Keratinocyte (primary cell): ENCODE measurements at regions not wholly inside any gene's neighbourhood (a gene's known extent, or its start where the extent isn't known, plus 50 kb on each side); places are given as distances from the start of the nearest gene placed in this dataset.

Experiments used
- DNase-seq: peaks from one replicate; pipeline ENCODE4 v3.0.0-alpha.2; 2011; ENCODE audit warnings: low read depth, missing footprints, low spot score
- FAIRE-seq: peaks from 2 replicates; lab custom pipeline; 2011; peaks lifted over from hg19 to GRCh38; lab: Jason Lieb, UNC
- H2AFZ ChIP-seq: 2 replicates; pipeline ENCODE4 v1.6.0; 2012; ENCODE audit warnings: low read length, control low read depth, inconsistent platforms; ENCODE audit not compliant: control insufficient read depth
- H3K27ac ChIP-seq: 2 replicates; pipeline ENCODE4 v1.5.1; 2011; ENCODE audit warnings: low read length; ENCODE audit not compliant: control insufficient read depth, insufficient read depth
- H3K27me3 ChIP-seq: 3 replicates; pipeline ENCODE4 v1.6.0; 2011; ENCODE audit warnings: low read length; ENCODE audit not compliant: control insufficient read depth, insufficient read depth; ENCODE audit errors: extremely low read depth
- H3K36me3 ChIP-seq, 2 experiments: 2 replicates in 1 of 2; 3 replicates in 1 of 2; pipeline ENCODE4 v1.5.1; 2011; ENCODE audit warnings: low read length in 2 of 2, mild to moderate bottlenecking in 1 of 2; ENCODE audit not compliant: control insufficient read depth in 2 of 2, insufficient read depth in 2 of 2; ENCODE audit errors: extremely low read depth in 1 of 2
- H3K4me1 ChIP-seq: 3 replicates; pipeline ENCODE4 v1.5.1; 2011; ENCODE audit warnings: low read length; ENCODE audit not compliant: control insufficient read depth, insufficient read depth; ENCODE audit errors: extremely low read depth
- H3K4me2 ChIP-seq: 3 replicates; pipeline ENCODE4 v1.6.0; 2011; ENCODE audit warnings: low read depth, low read length; ENCODE audit not compliant: control insufficient read depth, insufficient read depth; ENCODE audit errors: extremely low read depth
- H3K4me3 ChIP-seq, 3 experiments: fragments of 200-600 bp in 1 of 3; sonication (generic) in 1 of 3; 2 replicates in 2 of 3; 3 replicates in 1 of 3; pipeline ENCODE4 v1.5.1; 2011 to 2016; ENCODE audit warnings: low read length in 3 of 3, mild to moderate bottlenecking in 3 of 3, control low read depth in 2 of 3, inconsistent platforms in 1 of 3, low read depth in 1 of 3, mixed read lengths in 1 of 3, mixed run types in 1 of 3, moderate library complexity in 1 of 3; ENCODE audit not compliant: control insufficient read depth in 2 of 3, insufficient read depth in 2 of 3; ENCODE audit errors: extremely low read depth in 1 of 3
- H3K79me2 ChIP-seq: 2 replicates; pipeline ENCODE4 v1.6.0; 2012; ENCODE audit warnings: low read length; ENCODE audit not compliant: control insufficient read depth, insufficient read depth
- H3K9ac ChIP-seq: 3 replicates; pipeline ENCODE4 v1.6.0; 2011; ENCODE audit warnings: low read length; ENCODE audit not compliant: control insufficient read depth, insufficient read depth; ENCODE audit errors: extremely low read depth
- H3K9me1 ChIP-seq: 3 replicates; pipeline ENCODE4 v1.6.0; 2011; ENCODE audit warnings: low read length; ENCODE audit not compliant: control insufficient read depth, insufficient read depth; ENCODE audit errors: extremely low read depth
- H3K9me3 ChIP-seq: 2 replicates; pipeline ENCODE4 v1.5.1; 2012; ENCODE audit warnings: low read depth, low read length; ENCODE audit not compliant: control insufficient read depth
- H4K20me1 ChIP-seq: 3 replicates; pipeline ENCODE4 v1.6.0; 2011; ENCODE audit warnings: low read length; ENCODE audit not compliant: control insufficient read depth, insufficient read depth; ENCODE audit errors: extremely low read depth
- CTCF ChIP-seq, 3 experiments: IDR thresholded peaks in 1 of 3; conservative IDR thresholded peaks in 1 of 3; optimal IDR thresholded peaks in 1 of 3; 2 replicates in 2 of 3; 3 replicates in 1 of 3; pipeline versions ENCODE3 to v1.5.1; 2011; ENCODE audit warnings: low read length in 3 of 3, mild to moderate bottlenecking in 3 of 3, moderate library complexity in 2 of 3, control low read depth in 1 of 3, inconsistent platforms in 1 of 3; ENCODE audit not compliant: insufficient read depth in 2 of 3; ENCODE audit errors: extremely low read depth in 1 of 3
- EZH2 ChIP-seq: IDR thresholded peaks from one replicate; pipeline ENCODE4 v1.6.1; 2012; ENCODE audit warnings: inconsistent platforms, mild to moderate bottlenecking, low read length, moderate library complexity
- dilution Hi-C: fragments of 300-500 bp; cut with MboI; formaldehyde crosslinking; loops from one replicate; pipeline ENCODE4 v1.7.0; 2020; ENCODE audit warnings: low sequenced_read_pairs; ENCODE audit not compliant: extremely low pct_ligation_motif_present

DNA sequence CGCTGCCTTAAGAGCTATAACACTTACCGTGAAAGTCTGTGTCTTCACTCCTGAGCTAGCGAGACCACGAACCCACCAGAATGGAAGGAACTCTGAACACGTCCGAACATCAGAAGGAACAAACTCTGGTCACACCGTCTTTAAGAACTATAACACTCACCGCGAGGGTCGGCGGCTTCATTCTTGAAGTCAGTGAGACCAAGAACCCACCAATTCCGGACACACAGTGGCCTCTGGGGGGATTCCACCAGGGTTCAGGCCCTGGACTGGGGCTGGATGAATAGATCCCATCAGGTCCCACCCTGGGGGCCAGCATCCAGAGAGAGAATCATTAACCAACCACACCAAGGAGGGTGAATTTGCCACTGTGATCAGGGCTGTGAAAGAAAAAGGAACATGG, 55.8 kb upstream of the ATP12A start:
- Histone ChIP-seq H2AFZ (no peak overlapping the region), H3K4me2 (no peak overlapping the region), H3K4me3 (no peak overlapping the region), H3K4me1 (no peaks in the 10 kb centered on the region), H3K9me3 (no peaks in the 10 kb centered on the region), H3K27ac (no peak overlapping the region), H3K79me2 (no peaks in the 10 kb centered on the region), H4K20me1 (no peaks in the 10 kb centered on the region), H3K36me3 (no peaks in the 10 kb centered on the region), H3K9ac (no peak overlapping the region), H3K27me3 (no peaks in the 10 kb centered on the region), H3K9me1 (no peaks in the 10 kb centered on the region)
- dilution Hi-C loops = no loop called here
- TF ChIP-seq CTCF (optimal IDR thresholded peaks at IDR 0.05 in 1 of 3, IDR thresholded peaks at IDR 0.05 in 1 of 3, conservative IDR thresholded peaks at IDR 0.05 in 1 of 3; ENCODE audit: extremely low read depth in 1 of 3, insufficient read depth in 2 of 3, low read length in 3 of 3) (no peak), EZH2 (no peak)
- DNase-seq = no peak
- FAIRE-seq = no peak

DNA sequence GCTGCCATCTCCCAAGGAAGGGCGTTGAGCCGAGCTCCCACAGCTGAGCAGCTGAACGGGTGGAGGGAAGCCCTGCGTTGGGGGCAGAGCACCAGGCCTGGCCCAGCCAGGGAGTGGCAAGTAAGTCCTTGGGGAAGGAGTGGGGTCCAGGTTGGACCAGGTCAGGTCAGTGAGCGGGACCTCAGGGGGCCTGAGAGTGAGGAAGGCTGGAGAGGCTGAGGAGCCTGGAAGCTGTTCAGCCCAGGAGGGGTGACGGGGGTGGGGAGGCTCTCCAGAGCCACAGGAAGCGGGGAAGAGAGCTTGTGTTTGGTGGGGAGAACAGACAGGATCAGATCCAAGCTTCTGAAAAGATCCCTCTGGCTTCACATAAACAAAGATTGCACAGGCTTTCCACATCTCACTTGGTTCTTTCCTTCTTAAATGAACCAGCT, 55.4 kb upstream of the ATP12A start:
- no peaks in the 10 kb centered on the region for H3K9me1 ChIP-seq
- H3K4me2 ChIP-seq = no peak overlapping the region
- no peak overlapping the region for H3K4me3 ChIP-seq
- H2AFZ ChIP-seq = no peak overlapping the region
- H3K9me3 ChIP-seq = no peaks in the 10 kb centered on the region
- H3K36me3 ChIP-seq = no peaks in the 10 kb centered on the region
- H4K20me1 ChIP-seq = no peaks in the 10 kb centered on the region
- dilution Hi-C loops = no loop called here
- FAIRE-seq (no peak), DNase-seq (no peak)
- H3K79me2 ChIP-seq = no peaks in the 10 kb centered on the region
- H3K9ac ChIP-seq = no peak overlapping the region
- H3K4me1 ChIP-seq = no peaks in the 10 kb centered on the region
- H3K27ac ChIP-seq = no peak overlapping the region
- no peaks in the 10 kb centered on the region for H3K27me3 ChIP-seq
- no peak for TF ChIP-seq EZH2
- no peak for TF ChIP-seq CTCF (optimal IDR thresholded peaks at IDR 0.05 in 1 of 3, IDR thresholded peaks at IDR 0.05 in 1 of 3, conservative IDR thresholded peaks at IDR 0.05 in 1 of 3; ENCODE audit: extremely low read depth in 1 of 3, insufficient read depth in 2 of 3, low read length in 3 of 3)
